ENCODE measurements at regions not wholly inside any gene's neighbourhood (a gene's known extent, or its start where the extent isn't known, plus 50 kb on each side); places are given as distances from the start of the nearest gene placed in this dataset.

- H3K4me3 Mint-ChIP-seq (ENCODE audit: unreplicated experiment), result no peak overlapping the region
- H3K27me3 Mint-ChIP-seq (ENCODE audit: low read depth, unreplicated experiment), result no peaks in the 10 kb centered on the region
- FAIRE-seq (no peak), DNase-seq (ENCODE audit: low read depth) (no peak)
- Histone ChIP-seq H3K4me2 (ENCODE audit: low read length) (no peak overlapping the region), H3K9me3 (ENCODE audit: insufficient read depth, low read depth, low read length) (no peaks in the 10 kb centered on the region), H3K27ac (ENCODE audit: low read depth, low read length) (no peak overlapping the region), H3K36me3 (ENCODE audit: insufficient read depth, low read length) (no peaks in the 10 kb centered on the region), H3K79me2 (ENCODE audit: insufficient read depth, low read length) (no peaks in the 10 kb centered on the region), H3K9ac (ENCODE audit: low read length) (no peak overlapping the region), H4K20me1 (ENCODE audit: insufficient read depth, low read length) (no peaks in the 10 kb centered on the region), H3K27me3 (ENCODE audit: insufficient read depth, low read length) (no peaks in the 10 kb centered on the region), H3K4me1 (ENCODE audit: insufficient read depth, low read length) (no peaks in the 10 kb centered on the region), H3K4me3 (ENCODE audit: insufficient read depth, low read depth, low read length) (no peak overlapping the region), H2AFZ (ENCODE audit: low read depth, low read length) (no peak overlapping the region)
- H3K36me3 Mint-ChIP-seq (ENCODE audit: low read depth, unreplicated experiment), result no peaks in the 10 kb centered on the region
- no peak for TF ChIP-seq EZH2 (IDR thresholded peaks at IDR 0.05; ENCODE audit: insufficient read depth, low read length)
- no peak for TF ChIP-seq CTCF (IDR thresholded peaks at IDR 0.05; ENCODE audit: insufficient read depth, low read depth, low read length)
- H3K4me1 Mint-ChIP-seq (ENCODE audit: low read depth, unreplicated experiment), result no peaks in the 10 kb centered on the region
- no peak overlapping the region for H3K27ac Mint-ChIP-seq (ENCODE audit: unreplicated experiment)
- no peaks in the 10 kb centered on the region for H3K9me3 Mint-ChIP-seq (ENCODE audit: unreplicated experiment)
Observed at GRCh38 chr4:79585330-79585729, 177.3 kb upstream of the GK2 start.

GRCh38 chr4:79584902-79585301, 176.9 kb upstream of the GK2 start:
- TF ChIP-seq CTCF (IDR thresholded peaks at IDR 0.05; ENCODE audit: insufficient read depth, low read depth, low read length), result no peak
- TF ChIP-seq EZH2 (IDR thresholded peaks at IDR 0.05; ENCODE audit: insufficient read depth, low read length), result no peak
- no peak for DNase-seq (ENCODE audit: low read depth)
- H3K36me3 Mint-ChIP-seq (ENCODE audit: low read depth, unreplicated experiment), result no peaks in the 10 kb centered on the region
- H3K27ac ChIP-seq (ENCODE audit: low read depth, low read length), result no peak overlapping the region
- H3K9ac ChIP-seq (ENCODE audit: low read length), result no peak overlapping the region
- no peaks in the 10 kb centered on the region for H3K27me3 Mint-ChIP-seq (ENCODE audit: low read depth, unreplicated experiment)
- no peak overlapping the region for H2AFZ ChIP-seq (ENCODE audit: low read depth, low read length)
- H3K4me3 ChIP-seq (ENCODE audit: insufficient read depth, low read depth, low read length), result no peak overlapping the region
- no peaks in the 10 kb centered on the region for H3K36me3 ChIP-seq (ENCODE audit: insufficient read depth, low read length)
- H3K9me3 Mint-ChIP-seq (ENCODE audit: unreplicated experiment), result no peaks in the 10 kb centered on the region
- FAIRE-seq, result no peak
- H3K27me3 ChIP-seq (ENCODE audit: insufficient read depth, low read length), result no peaks in the 10 kb centered on the region
- H3K4me3 Mint-ChIP-seq (ENCODE audit: unreplicated experiment), result no peak overlapping the region
- H3K27ac Mint-ChIP-seq (ENCODE audit: unreplicated experiment), result no peak overlapping the region
- no peaks in the 10 kb centered on the region for H3K4me1 ChIP-seq (ENCODE audit: insufficient read depth, low read length)
- H3K4me1 Mint-ChIP-seq (ENCODE audit: low read depth, unreplicated experiment), result no peaks in the 10 kb centered on the region
- H3K4me2 ChIP-seq (ENCODE audit: low read length), result no peak overlapping the region
- no peaks in the 10 kb centered on the region for H3K9me3 ChIP-seq (ENCODE audit: insufficient read depth, low read depth, low read length)
- H4K20me1 ChIP-seq (ENCODE audit: insufficient read depth, low read length), result no peaks in the 10 kb centered on the region
- no peaks in the 10 kb centered on the region for H3K79me2 ChIP-seq (ENCODE audit: insufficient read depth, low read length)

GRCh38 chr4:79584352-79584751, 176.3 kb upstream of the GK2 start:
- H3K27ac Mint-ChIP-seq (ENCODE audit: unreplicated experiment), result no peak overlapping the region
- Histone ChIP-seq H2AFZ (ENCODE audit: low read depth, low read length) (no peak overlapping the region), H4K20me1 (ENCODE audit: insufficient read depth, low read length) (no peaks in the 10 kb centered on the region), H3K27me3 (ENCODE audit: insufficient read depth, low read length) (no peaks in the 10 kb centered on the region), H3K9me3 (ENCODE audit: insufficient read depth, low read depth, low read length) (no peaks in the 10 kb centered on the region), H3K36me3 (ENCODE audit: insufficient read depth, low read length) (no peaks in the 10 kb centered on the region), H3K4me1 (ENCODE audit: insufficient read depth, low read length) (no peaks in the 10 kb centered on the region), H3K79me2 (ENCODE audit: insufficient read depth, low read length) (no peaks in the 10 kb centered on the region), H3K9ac (ENCODE audit: low read length) (no peak overlapping the region), H3K27ac (ENCODE audit: low read depth, low read length) (no peak overlapping the region), H3K4me3 (ENCODE audit: insufficient read depth, low read depth, low read length) (no peak overlapping the region), H3K4me2 (ENCODE audit: low read length) (no peak overlapping the region)
- FAIRE-seq (no peak), DNase-seq (ENCODE audit: low read depth) (no peak)
- no peak overlapping the region for H3K4me3 Mint-ChIP-seq (ENCODE audit: unreplicated experiment)
- no peak for TF ChIP-seq CTCF (IDR thresholded peaks at IDR 0.05; ENCODE audit: insufficient read depth, low read depth, low read length)
- no peaks in the 10 kb centered on the region for H3K36me3 Mint-ChIP-seq (ENCODE audit: low read depth, unreplicated experiment)
- no peaks in the 10 kb centered on the region for H3K4me1 Mint-ChIP-seq (ENCODE audit: low read depth, unreplicated experiment)
- no peaks in the 10 kb centered on the region for H3K27me3 Mint-ChIP-seq (ENCODE audit: low read depth, unreplicated experiment)
- H3K9me3 Mint-ChIP-seq (ENCODE audit: unreplicated experiment), result no peaks in the 10 kb centered on the region

All from astrocyte (in vitro differentiated cells and primary cell).